ENCODE measurements at regions not wholly inside any gene's neighbourhood (a gene's known extent, or its start where the extent isn't known, plus 50 kb on each side); places are given as distances from the start of the nearest gene placed in this dataset.

DNA sequence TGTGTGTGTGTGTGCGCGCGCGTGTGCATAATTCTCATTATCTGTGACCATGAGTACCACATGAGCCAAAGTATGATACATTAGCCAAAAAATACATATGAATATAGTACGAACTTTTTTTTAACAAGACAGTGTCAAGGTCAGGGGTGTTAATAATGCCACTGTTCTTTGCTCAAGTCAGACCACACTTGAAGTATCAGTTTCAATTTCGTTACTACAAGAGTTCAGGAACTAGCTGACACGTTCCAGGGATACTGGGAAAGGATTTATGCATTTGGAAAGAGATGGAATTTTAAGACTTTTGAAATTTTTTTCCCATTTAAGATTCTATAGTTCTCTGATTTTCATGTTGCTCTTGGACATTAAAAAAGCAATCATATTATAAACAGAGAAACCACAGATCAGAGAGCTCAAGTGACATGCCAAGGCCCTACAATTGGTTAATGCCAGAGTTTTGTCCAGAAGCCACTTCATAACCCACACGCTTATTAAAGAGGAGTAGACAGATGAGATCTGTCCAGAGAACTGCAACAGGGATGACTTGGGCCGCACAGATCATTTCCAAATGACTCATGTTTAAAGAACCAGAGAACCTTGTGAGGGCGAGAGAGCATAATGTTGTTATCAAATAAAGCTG, 718.8 kb upstream of the SGCG start:
- no peak for DNase-seq

DNA sequence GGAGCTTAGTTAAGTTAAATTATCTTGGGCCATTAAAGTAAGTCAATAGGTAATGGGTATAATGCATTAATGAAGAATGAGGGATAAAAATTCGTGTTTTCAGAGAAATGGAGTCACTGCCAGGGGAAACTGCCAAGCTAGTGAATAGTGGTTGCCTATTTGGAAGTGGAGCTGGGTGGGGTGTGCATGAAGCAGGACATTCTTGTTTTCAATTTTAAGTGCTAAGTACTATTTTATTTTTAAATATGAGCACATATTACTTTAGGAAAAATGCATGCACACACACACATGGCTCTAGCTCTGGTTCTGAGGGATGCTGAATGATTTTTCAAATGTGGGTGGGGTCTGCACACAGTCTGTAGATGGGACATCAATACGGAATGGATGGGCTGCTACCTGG, 717.7 kb upstream of the SGCG start:
- no peak for DNase-seq

DNA sequence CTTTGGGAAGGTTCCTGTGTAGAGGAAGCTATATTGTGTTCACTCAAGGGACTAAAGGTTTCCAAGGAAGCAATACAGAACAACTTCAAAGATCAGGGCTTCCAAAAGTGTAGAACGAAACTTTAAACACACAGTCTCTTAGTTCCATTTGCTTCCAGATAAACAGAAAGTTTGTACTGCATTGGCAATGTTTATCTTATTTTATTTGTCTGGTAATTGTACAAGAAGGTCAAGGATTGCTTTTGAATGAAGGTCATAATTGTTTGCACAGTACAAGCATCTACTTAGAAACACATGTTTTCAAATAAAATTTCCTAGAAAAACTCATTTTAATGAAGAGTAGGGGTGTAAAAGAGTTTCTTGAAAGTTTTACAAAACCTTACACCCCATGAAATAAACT, 712.7 kb upstream of the SGCG start:
- DNase-seq, result no peak

GRCh38 chr13:22468824-22469223, 712.0 kb upstream of the SGCG start:
- DNase-seq, result no peak

GRCh38 chr13:22469452-22469851, 711.3 kb upstream of the SGCG start:
- DNase-seq, result no peak

DNA sequence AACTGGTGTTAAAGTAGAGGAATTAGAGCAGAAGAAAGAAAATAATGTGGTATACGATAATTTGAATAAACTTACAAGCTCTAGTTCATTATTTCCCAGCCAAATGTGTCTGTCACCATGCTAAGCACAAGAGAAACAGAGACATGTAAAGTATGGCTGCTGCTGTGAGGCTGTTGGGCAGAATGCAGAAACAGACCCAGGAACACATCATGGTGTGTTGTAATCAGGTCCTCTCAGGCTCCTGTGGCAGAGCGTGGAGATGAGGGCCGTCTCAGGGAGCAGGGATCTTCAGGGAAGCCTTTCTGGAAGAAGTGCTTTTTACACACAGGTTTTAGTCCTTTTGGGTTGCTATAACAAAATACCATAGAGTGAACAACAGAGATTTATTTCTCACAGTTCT, 710.7 kb upstream of the SGCG start:
- DNase-seq, result no peak

- no peak for DNase-seq
Measured at GRCh38 chr13:22482496-22483000, 698.2 kb upstream of the SGCG start.

- DNase-seq, result no peak
Measured at GRCh38 chr13:22483276-22483675, 697.5 kb upstream of the SGCG start.

DNA sequence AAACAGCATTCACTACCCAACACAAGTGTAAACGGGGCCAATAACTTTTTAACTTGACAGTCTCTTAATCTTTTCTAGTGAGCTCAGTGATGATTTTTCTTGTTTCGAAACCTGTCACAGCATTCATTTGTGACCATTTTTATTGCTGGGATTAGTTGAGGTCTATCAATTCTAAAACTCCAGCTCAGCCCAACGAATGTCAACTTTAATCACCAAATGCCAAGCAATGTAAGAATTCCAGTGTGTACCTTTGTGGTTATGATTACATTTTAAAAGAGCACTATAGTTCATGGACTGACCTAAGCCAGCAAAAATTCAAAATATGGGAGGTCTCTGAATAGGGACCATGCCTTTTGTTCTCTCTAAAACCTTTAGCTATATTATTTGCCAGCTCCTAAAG, 694.3 kb upstream of the SGCG start:
- DNase-seq, result no peak

GRCh38 chr13:22487932-22488331, 692.8 kb upstream of the SGCG start:
- DNase-seq, result no peak

DNA sequence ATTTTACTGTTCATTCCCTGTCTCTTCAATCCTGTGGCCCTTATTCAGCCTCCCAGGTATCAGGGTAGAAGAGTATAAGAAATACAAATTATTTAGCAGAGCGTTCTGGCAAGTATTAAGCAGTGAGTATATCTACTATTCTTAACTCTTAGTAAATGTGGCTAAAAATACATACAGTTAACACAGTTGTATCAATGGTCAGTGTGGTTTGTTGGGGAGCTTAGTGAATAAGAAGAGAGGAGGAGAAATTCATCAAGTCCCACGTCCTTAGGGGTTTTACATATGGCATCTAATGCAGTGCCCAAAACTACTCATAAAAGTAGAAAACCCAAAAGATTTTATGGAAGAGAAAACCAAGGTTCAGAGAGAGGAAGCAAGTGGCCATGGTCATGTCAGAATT, 691.0 kb upstream of the SGCG start:
- DNase-seq, result no peak

GRCh38 chr13:22495819-22496218, 685.0 kb upstream of the SGCG start:
- DNase-seq, result no peak

- DNase-seq, result no peak
Measured at GRCh38 chr13:22496803-22497508, 683.8 kb upstream of the SGCG start.

- DNase-seq, result no peak
Measured at GRCh38 chr13:22497991-22498780, 682.6 kb upstream of the SGCG start.

DNA sequence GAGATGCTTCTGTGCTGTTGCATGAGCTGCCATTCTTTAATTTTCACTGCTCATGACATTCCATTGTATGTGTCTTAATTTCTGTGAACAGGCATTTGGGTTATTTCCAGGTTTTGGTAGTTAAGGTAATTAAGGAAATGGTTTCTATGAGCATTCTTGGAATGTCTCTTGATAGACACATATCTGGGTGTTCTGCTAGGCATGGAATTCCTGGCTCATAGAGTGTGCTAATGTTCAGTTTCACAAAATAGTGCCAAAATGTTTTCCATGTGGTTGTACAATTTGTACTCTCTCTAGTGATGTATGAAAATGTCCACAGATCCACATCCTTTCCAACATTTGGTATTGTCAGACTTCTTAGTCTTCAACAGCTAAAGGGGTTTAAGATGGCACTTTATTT, 680.9 kb upstream of the SGCG start:
- no peak for DNase-seq

- no peak for DNase-seq
Measured at GRCh38 chr13:22505489-22505888, 675.3 kb upstream of the SGCG start.

DNA sequence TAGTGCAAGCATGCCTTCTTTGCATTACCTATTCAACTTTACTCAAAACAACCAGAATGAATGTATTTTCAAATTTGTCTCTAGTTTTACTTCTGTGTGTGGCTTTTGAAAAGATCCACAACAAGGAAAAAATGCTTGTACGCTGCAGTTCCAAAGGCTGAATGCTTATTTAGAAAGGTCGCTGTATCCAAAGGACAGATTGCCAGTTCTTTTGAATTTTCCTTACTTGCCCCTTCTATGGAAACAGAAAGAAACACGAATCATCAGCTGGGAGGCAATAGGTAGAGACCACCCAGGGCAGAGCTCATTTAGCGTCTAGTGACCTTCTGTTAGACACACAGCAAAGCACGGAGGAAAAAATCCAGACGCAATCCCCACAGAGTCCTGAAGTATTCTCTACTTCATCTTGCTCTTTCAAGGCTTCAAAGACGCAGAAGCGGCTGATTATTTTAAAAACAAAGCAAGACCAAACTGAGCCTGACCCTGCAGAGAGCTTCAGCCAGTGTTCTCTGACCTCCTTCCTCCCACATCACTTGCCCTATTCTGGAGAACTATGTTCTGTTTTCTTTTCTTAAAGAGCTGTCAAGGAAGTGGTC, 674.6 kb upstream of the SGCG start:
- DNase-seq, result no peak

DNA sequence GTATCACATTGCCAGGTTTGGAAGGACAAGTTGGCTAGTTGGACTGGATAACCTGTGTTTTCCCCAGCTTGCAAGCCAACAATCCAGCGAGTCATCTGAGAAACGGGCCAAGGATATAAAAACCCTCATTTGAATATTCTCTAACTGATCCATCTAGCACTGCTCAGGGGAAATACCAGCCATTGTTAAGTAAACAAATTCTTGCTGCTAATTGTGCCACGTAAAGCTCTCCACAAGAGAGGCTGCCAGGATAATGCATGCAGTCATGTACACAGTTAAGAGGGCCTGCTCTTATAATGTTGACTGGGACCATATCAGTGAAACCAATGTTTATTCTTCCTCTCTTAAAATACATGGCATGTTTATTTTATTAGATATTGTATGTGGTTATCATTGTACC, 663.2 kb upstream of the SGCG start:
- DNase-seq, result no peak

- no peak for DNase-seq
Measured at GRCh38 chr13:22536851-22537250, 643.9 kb upstream of the SGCG start.

GRCh38 chr13:22538400-22538799, 642.4 kb upstream of the SGCG start:
- DNase-seq, result no peak

- DNase-seq, result no peak
Measured at GRCh38 chr13:22549126-22549525, 631.7 kb upstream of the SGCG start.

DNA sequence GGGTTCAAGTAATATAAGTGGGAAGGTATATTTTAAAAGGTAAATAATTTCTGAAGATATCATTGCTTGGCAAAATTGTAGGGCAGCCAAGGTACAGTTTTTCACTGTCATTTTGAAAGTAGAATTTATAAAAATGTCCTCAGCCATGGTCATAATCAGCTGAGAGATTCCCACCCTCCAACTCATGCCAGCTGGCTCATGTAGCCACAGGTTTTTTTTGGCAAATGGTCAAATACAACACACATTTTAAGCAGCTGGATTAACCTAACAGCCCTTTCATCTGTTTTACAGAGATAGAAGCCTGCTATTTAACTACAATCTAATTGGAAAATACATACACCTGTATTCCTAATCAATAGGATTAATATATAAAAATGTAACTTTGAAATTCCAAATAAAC, 619.2 kb upstream of the SGCG start:
- no peak for DNase-seq

DNA sequence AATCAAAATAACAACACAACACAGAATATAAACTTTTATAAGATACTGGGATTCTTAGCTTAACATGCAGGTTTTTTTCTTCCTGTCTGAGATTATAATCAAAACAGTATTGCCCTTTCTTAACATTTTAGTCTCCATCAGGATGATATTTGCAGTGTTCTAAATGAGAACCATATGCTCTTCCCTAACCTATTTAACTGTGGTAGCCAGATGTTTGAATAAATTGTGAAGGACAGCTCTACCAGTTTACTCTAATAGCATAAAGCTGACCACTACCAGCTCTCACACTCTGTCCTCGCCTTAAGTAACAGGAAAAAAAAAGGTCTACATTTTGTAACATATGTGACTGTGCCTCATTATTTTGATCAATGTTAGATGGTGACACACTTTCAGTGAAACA, 618.7 kb upstream of the SGCG start:
- no peak for DNase-seq

DNA sequence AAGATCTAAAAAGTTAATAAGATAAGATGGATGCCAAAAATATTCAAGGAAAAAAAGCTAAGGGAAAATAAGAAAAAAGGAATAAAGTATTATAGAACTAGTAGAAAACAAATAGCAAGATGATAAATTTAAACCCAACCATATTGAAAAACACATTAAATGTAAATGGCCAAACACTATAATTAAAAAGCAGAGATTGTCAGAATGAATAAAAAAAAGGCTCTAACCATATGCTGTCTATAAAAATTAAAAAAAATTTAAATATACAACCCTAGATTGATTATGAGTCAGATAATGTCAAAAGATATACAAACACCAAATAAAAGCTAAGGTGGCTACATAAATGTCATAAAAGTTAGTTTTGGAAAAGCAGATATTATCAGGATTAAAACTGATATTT, 617.5 kb upstream of the SGCG start:
- no peak for DNase-seq
